NB4 (cell line): ENCODE measurements at regions not wholly inside any gene's neighbourhood (a gene's known extent, or its start where the extent isn't known, plus 50 kb on each side); places are given as distances from the start of the nearest gene placed in this dataset.

ENCODE experiments used
- POLR2A ChIP-seq: IDR thresholded peaks from 2 replicates; pipeline ENCODE4 v1.6.1; 2011; ENCODE audit warnings: mild to moderate bottlenecking; ENCODE audit not compliant: insufficient read length; ENCODE audit errors: extremely low read depth
- TF ChIP-seq, protein P1 (sequence below): IDR thresholded peaks from one replicate; pipeline ENCODE4 v1.5.1; 2012; ENCODE audit warnings: low read depth, low read length
- TF ChIP-seq, protein P2 (sequence below): IDR thresholded peaks from 2 replicates; pipeline ENCODE4 v1.6.1; 2011; ENCODE audit warnings: low read depth, low read length

DNA sequence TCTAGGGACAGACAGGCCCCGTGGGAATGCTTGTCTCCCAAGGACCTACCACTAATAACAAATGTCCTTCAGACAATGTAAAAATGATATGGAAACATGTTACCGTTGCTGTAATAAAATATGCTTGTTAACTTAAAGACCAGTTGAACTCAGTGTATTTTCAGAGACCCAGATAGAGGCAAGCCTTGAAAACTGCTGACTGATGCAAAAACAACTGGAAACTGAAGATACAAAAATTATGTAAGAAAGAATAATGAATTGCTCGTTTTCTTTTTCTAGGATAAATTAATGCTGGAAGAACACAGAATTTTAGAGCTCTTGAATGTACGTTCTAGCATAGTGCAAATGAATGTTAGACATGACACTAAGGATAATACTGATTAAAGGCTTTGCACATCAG is 311.5 kb upstream of the MAN1A1 start:
- TF ChIP-seq POLR2A = no peak
- TF ChIP-seq, protein P1, sequence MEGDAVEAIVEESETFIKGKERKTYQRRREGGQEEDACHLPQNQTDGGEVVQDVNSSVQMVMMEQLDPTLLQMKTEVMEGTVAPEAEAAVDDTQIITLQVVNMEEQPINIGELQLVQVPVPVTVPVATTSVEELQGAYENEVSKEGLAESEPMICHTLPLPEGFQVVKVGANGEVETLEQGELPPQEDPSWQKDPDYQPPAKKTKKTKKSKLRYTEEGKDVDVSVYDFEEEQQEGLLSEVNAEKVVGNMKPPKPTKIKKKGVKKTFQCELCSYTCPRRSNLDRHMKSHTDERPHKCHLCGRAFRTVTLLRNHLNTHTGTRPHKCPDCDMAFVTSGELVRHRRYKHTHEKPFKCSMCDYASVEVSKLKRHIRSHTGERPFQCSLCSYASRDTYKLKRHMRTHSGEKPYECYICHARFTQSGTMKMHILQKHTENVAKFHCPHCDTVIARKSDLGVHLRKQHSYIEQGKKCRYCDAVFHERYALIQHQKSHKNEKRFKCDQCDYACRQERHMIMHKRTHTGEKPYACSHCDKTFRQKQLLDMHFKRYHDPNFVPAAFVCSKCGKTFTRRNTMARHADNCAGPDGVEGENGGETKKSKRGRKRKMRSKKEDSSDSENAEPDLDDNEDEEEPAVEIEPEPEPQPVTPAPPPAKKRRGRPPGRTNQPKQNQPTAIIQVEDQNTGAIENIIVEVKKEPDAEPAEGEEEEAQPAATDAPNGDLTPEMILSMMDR = no peak
- TF ChIP-seq, protein P2, sequence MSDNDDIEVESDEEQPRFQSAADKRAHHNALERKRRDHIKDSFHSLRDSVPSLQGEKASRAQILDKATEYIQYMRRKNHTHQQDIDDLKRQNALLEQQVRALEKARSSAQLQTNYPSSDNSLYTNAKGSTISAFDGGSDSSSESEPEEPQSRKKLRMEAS = no peak
